ENCODE measurements at regions not wholly inside any gene's neighbourhood (a gene's known extent, or its start where the extent isn't known, plus 50 kb on each side); places are given as distances from the start of the nearest gene placed in this dataset.

DNA sequence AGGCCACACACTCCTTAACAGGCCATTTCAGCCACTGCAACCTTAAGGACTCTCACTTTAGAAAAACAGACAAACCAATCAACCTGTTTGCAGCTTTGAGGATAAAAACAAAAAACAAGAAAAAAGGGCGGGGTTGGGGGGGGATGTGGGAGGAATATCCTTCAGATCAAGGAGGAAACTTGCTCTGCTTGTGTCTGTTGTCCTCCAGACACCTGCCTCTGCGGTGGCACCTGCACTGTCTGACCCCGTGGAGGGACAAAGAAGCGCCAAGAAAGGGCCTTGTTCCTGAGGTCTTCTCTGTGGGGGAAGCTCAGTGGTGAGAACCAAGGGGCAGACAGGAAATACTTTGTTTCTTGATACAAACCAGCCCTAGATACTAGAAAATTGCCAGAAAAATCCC, 70.5 kb downstream of the POLR2M start (continued):
- TF ChIP-seq MAFK (IDR thresholded peaks at IDR 0.05; ENCODE audit: low read depth, low read length) (no peak), SP4 (IDR thresholded peaks at IDR 0.05; ENCODE audit: low read length) (no peak)

Measured in H1 (cell line).